Heart right ventricle (tissue), 16 donors: ENCODE measurements at regions not wholly inside any gene's neighbourhood (a gene's known extent, or its start where the extent isn't known, plus 50 kb on each side); places are given as distances from the start of the nearest gene placed in this dataset.

Experiments used
- ATAC-seq, 8 donors: fragments of 200-7000 bp; cut with Tn5 transposase; one replicate each; pipeline ENCODE4 v1.9.1; 2020; ENCODE audit warnings: mild to moderate bottlenecking in 8 of 8, moderate library complexity in 8 of 8, moderate number of reproducible peaks in 1 of 8
- DNase-seq, 2 donors: peaks; one replicate each; pipeline ENCODE4 v3.0.0-alpha.2; 2020
- H3K27ac ChIP-seq, 10 donors: fragments of 200-600 bp; sonication (generic) in 2 of 10; one replicate each; pipeline versions ENCODE4 v1.5.0 to v1.8.0; 2020 to 2022; ENCODE audit warnings: mild to moderate bottlenecking in 3 of 10
- H3K27me3 ChIP-seq, 7 donors: fragments of 200-600 bp; one replicate each; pipeline ENCODE4 v1.8.0; 2021 to 2022; ENCODE audit warnings: mild to moderate bottlenecking in 2 of 7
- H3K36me3 ChIP-seq, 9 donors: fragments of 200-600 bp; sonication (generic) in 1 of 9; one replicate each; pipeline versions ENCODE4 v1.5.0 to v1.8.0; 2020 to 2022; ENCODE audit warnings: mild to moderate bottlenecking in 2 of 9
- H3K4me1 ChIP-seq, 9 donors: fragments of 200-600 bp; sonication (generic) in 1 of 9; one replicate each; pipeline versions ENCODE4 v1.5.0 to v1.8.0; 2020 to 2022; ENCODE audit warnings: mild to moderate bottlenecking in 4 of 9
- H3K4me3 ChIP-seq, 10 donors: fragments of 200-600 bp; sonication (generic) in 2 of 10; one replicate each; pipeline versions ENCODE4 v1.5.0 to v1.8.0; 2020 to 2022; ENCODE audit warnings: mild to moderate bottlenecking in 7 of 10, moderate library complexity in 2 of 10
- H3K9me3 ChIP-seq, 11 donors: fragments of 200-600 bp in 10 of 11; sonication (generic) in 2 of 11; one replicate each; pipeline versions ENCODE4 v1.5.0 to v1.8.0; 2013 to 2022; ENCODE audit warnings: mild to moderate bottlenecking in 2 of 11, control low read depth in 1 of 11, moderate library complexity in 1 of 11
- WGBS, 2 donors: extraction: QIAGEN DNeasy Blood & Tissue Kit; methylation state at CpG; one replicate each; pipeline ENCODE4 v1.1.7; 2013; ENCODE audit warnings: inconsistent platforms in 1 of 2; 5-methylcytosine and 5-hydroxymethylcytosine counted together
- intact Hi-C, 10 donors: fragments of 100-400 bp; cut with DNase I; formaldehyde crosslinking; loops; one replicate each; pipeline versions ENCODE4 v1.11.1 to v1.14.2; 2022
- TF ChIP-seq, protein P1 (sequence below), 9 donors: fragments of 200-600 bp; sonication (generic) in 2 of 9; IDR thresholded peaks; one replicate each; pipeline versions ENCODE4 v1.5.0 to v1.8.0; 2021 to 2022; ENCODE audit warnings: antibody characterized with exemption in 9 of 9, mild to moderate bottlenecking in 5 of 9, moderate library complexity in 1 of 9
- donor health status: Arrhythmogenic right ventricular cardiomyopathy.
- donor health status: ischemic (EF 13 %, LVEDD 7.1; RV severe dilation, severe dysfunction).
- donor health status: healthy with polysubstance abuse.
- donor health status: DM: no; HTN: yes; CAD: no.
- donor health status: DM: no; HTN: no; CAD: no.
- donor health status: ischemic (EF 25% LVEDD 6.9; RV normal size, moderate dysfunction).
- donor health status: ischemic (EF 25% LVEDD 5.7; RV mildly dilated, moderate dysfunction).
- donor health status: healthy.
- donor health status: DM: yes; HTN: yes; CAD: no.
- donor health status: Ischemic cardiomyopathy.
- donor health status: ischemic (EF 35%, LVEDD 5.7; RV mildly dilated, moderate dysfunction).
- donor health status: nonischemic (EF 11% LVEDD 7.7; RV severe dilation, severe dysfunction).
- donor health status: DM: yes; HTN: yes; CAD: no.
- donor health status: PGD.
- donor health status: ischemic (EF 29% LVEDD 5.4; RV normal size, mild dysfunction).
- donor health status: nonischemic (EF 23%, LVEDD 6.1; RV moderate dilation, normal function).

DNA sequence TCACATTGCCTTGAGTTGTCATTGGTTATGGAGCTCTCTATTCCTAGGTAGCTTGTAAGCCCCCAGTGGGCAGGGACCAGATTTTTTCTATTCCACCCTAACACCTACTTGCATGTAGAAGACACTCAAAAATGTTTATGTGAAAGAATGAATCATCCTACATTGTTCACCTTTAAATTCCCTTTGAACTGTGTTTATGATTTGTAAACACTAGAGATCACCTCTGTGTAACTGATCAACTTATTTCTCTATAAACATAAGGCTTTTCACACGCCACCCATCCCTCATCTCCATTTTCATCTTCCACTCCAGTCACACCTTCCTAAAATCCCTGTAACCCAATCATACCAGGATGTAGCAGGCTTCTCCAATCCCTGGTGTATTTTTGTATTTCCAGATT lies 142.6 kb upstream of the LEF1 start:
- Histone ChIP-seq H3K27ac (no peak overlapping the region), H3K36me3 (no peaks in the 10 kb centered on the region), H3K4me3 (no peak overlapping the region), H3K9me3 (peaks cover 0 to 2% (median 0%) of the 10 kb centered on the region in 11 donors), H3K4me1 (no peaks in the 10 kb centered on the region), H3K27me3 (no peaks in the 10 kb centered on the region)
- WGBS, 2 donors: 92 to 94% methylated on average over 1 of the region's 1 CpG
- DNase-seq (no peak), ATAC-seq (no peak)
- TF ChIP-seq, protein P1, sequence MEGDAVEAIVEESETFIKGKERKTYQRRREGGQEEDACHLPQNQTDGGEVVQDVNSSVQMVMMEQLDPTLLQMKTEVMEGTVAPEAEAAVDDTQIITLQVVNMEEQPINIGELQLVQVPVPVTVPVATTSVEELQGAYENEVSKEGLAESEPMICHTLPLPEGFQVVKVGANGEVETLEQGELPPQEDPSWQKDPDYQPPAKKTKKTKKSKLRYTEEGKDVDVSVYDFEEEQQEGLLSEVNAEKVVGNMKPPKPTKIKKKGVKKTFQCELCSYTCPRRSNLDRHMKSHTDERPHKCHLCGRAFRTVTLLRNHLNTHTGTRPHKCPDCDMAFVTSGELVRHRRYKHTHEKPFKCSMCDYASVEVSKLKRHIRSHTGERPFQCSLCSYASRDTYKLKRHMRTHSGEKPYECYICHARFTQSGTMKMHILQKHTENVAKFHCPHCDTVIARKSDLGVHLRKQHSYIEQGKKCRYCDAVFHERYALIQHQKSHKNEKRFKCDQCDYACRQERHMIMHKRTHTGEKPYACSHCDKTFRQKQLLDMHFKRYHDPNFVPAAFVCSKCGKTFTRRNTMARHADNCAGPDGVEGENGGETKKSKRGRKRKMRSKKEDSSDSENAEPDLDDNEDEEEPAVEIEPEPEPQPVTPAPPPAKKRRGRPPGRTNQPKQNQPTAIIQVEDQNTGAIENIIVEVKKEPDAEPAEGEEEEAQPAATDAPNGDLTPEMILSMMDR (IDR thresholded peaks at IDR 0.05): no peak
- intact Hi-C loops: no loop called here

DNA sequence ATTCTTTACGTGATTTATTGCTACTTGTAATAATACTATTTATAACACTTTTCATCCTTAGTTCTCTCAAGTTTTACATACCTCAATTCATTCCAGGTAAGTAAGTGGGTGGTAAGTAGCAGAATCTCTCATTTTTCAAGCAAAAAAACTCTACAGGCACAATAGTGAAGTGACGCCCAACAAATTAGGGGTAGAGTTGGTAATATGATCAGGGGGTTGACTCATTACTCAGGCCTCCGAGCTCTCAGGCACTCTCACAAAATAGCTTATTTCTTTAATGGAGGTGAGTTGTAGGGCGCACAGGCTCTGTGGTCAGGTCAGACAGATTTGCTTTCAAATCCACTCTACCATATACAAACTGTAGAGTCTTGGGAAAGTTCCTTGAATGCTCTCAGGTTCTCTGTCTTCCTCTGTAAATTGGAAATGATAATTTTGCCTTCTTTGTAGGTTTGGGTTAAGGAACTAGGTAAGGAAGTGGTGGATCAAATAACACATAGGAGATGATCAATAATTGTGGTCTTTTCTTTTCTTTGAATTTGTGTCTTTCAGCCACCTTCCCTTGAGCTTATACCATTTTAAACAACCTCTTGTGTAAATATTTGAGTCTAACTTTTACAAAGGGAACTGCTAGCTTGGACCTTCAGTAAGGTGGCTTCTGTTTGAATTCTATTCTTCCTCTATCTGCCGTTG lies 134.9 kb upstream of the LEF1 start:
- WGBS, 2 donors: 84 to 85% methylated on average over 5 of the region's 5 CpGs
- H3K9me3 ChIP-seq: no peaks in the 10 kb centered on the region
- intact Hi-C loops: no loop called here
- H3K4me3 ChIP-seq: no peak overlapping the region
- ATAC-seq: no peak
- DNase-seq: no peak
- TF ChIP-seq, protein P1 (IDR thresholded peaks at IDR 0.05): no peak
- no peaks in the 10 kb centered on the region for H3K4me1 ChIP-seq
- H3K27ac ChIP-seq: no peak overlapping the region
- no peaks in the 10 kb centered on the region for H3K36me3 ChIP-seq
- no peaks in the 10 kb centered on the region for H3K27me3 ChIP-seq

DNA sequence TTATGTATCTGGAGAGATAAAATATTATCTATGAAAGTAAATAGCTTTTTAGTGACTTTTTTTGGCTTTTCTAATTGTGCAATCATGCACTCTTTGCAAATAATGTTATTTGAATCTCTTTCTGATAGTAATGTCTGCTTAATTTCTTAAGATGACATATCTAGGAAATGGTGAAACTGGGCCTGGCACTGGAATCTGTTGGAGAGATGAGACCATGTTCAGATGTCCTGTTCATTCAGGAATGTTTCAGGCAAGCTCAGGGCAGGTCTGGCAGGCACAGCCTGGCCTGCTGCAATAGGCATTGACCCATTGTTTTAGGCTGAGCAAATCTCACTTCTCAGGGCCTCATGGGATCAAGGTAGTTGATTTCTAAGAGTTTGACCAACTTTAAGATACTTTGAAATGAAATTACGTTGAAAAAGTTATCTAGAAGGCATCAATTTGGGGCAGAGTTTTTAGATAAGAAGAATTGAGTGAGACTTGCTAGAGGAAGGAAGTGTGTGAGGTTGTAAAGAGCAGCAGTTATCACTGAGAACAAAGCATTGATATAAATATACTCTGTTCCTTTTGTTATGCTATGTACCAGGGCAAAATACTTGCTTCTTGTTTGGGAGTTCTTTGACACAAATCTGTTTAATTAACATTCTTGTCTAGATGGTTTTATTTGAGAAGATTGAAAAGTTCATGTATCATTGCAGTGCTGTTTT lies 133.0 kb upstream of the LEF1 start:
- Histone ChIP-seq H3K4me1 (no peaks in the 10 kb centered on the region), H3K36me3 (no peaks in the 10 kb centered on the region), H3K4me3 (no peak overlapping the region), H3K27ac (no peak overlapping the region), H3K27me3 (no peaks in the 10 kb centered on the region), H3K9me3 (no peaks in the 10 kb centered on the region)
- intact Hi-C loops: no loop called here
- 26 to 45% methylated on average over 1 of the region's 1 CpG for WGBS, 2 donors
- no peak for DNase-seq
- TF ChIP-seq, protein P1 (IDR thresholded peaks at IDR 0.05): no peak
- ATAC-seq: no peak

DNA sequence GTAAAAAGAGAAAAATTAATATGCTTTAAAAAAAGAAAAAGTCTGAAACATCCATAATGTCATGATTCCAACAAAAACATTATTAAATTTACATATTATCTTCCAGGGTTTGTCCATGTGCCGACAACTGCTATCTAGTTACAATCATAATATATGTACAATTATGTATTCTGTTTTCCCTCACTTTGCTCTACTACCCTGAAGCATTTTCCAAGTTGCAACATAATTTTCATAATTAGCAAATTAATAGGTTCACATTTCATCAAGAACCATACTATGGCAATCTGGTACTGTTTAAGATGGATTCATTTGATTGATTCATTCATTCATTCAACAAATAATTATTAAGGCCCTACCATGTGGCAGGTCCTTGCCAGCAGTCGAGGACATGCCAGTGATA lies 128.9 kb upstream of the LEF1 start:
- DNase-seq: no peak
- TF ChIP-seq, protein P1 (IDR thresholded peaks at IDR 0.05): no peak
- H3K4me1 ChIP-seq: no peaks in the 10 kb centered on the region
- intact Hi-C loops: no loop called here
- WGBS, 2 donors: 93 to 94% methylated on average over 2 of the region's 2 CpGs
- H3K27ac ChIP-seq: no peak overlapping the region
- H3K27me3 ChIP-seq: no peaks in the 10 kb centered on the region
- no peak overlapping the region for H3K4me3 ChIP-seq
- no peaks in the 10 kb centered on the region for H3K9me3 ChIP-seq
- H3K36me3 ChIP-seq: no peaks in the 10 kb centered on the region
- ATAC-seq: no peak
